H1 (cell line): ENCODE measurements at regions not wholly inside any gene's neighbourhood (a gene's known extent, or its start where the extent isn't known, plus 50 kb on each side); places are given as distances from the start of the nearest gene placed in this dataset.

ENCODE experiments used
- CTCF ChIA-PET: fragments of 300-600 bp; sonication (Branson Sonifier 250); formaldehyde crosslinking; loops from one replicate; lab custom pipeline; 2021; ENCODE audit not compliant: partially characterized antibody; lab: Charles Lee
- POLR2A ChIA-PET: fragments of 300-600 bp; sonication (Branson Sonifier 250); formaldehyde crosslinking; loops from one replicate; lab custom pipeline; 2021; ENCODE audit warnings: inconsistent platforms; ENCODE audit not compliant: partially characterized antibody; lab: Charles Lee
- DNase-seq, 2 experiments: peaks; one replicate each; pipeline versions ENCODE4 v3.0.0 to v3.0.0-alpha.2; 2010 to 2022; ENCODE audit warnings: low spot score in 2 of 2, low read depth in 1 of 2, mixed read lengths in 1 of 2
- FAIRE-seq: peaks from 2 replicates; lab custom pipeline; 2011; peaks lifted over from hg19 to GRCh38; lab: Jason Lieb, UNC
- H2AFZ ChIP-seq: 2 replicates; pipeline ENCODE4 v1.8.1; 2012; ENCODE audit warnings: low read length, inconsistent platforms
- H2AK5ac ChIP-seq: 2 replicates; pipeline ENCODE4 v1.6.1; 2013; ENCODE audit warnings: low read depth, low read length
- H2BK120ac ChIP-seq: replicated peaks from 2 replicates; pipeline ENCODE3; 2013; ENCODE audit warnings: low read depth, low read length, inconsistent platforms
- H2BK12ac ChIP-seq: 2 replicates; pipeline ENCODE4 v1.6.1; 2013; ENCODE audit warnings: low read depth, low read length
- H2BK15ac ChIP-seq: 2 replicates; pipeline ENCODE4 v1.6.1; 2013; ENCODE audit warnings: low read length
- H2BK20ac ChIP-seq: 2 replicates; pipeline ENCODE4 v1.6.1; 2013; ENCODE audit warnings: low read length
- H2BK5ac ChIP-seq: 2 replicates; pipeline ENCODE4 v1.6.1; 2013; ENCODE audit warnings: low read depth, low read length
- H3K14ac ChIP-seq: 2 replicates; pipeline ENCODE4 v1.6.1; 2013; ENCODE audit warnings: inconsistent platforms; ENCODE audit not compliant: insufficient read length
- H3K18ac ChIP-seq: 2 replicates; pipeline ENCODE4 v1.6.1; 2013; ENCODE audit warnings: low read length; ENCODE audit errors: extremely low read depth
- H3K23ac ChIP-seq: 2 replicates; pipeline ENCODE4 v1.6.1; 2013; ENCODE audit warnings: inconsistent platforms; ENCODE audit not compliant: insufficient read length
- H3K23me2 ChIP-seq: 2 replicates; pipeline ENCODE4 v1.6.1; 2013; ENCODE audit warnings: low read depth, low read length
- H3K27ac ChIP-seq: 2 replicates; pipeline ENCODE4 v1.6.1; 2011; ENCODE audit warnings: low read depth, low read length, inconsistent platforms
- H3K27me3 ChIP-seq, 4 experiments: replicated peaks in 1 of 4; 1 replicate in 1 of 4; 2 replicates in 3 of 4; pipeline versions ENCODE4 v1.6.1 to v1.8.1; 2011 to 2013; ENCODE audit warnings: low read length in 3 of 4, mild to moderate bottlenecking in 3 of 4, inconsistent platforms in 2 of 4, mixed read lengths in 2 of 4, moderate library complexity in 1 of 4; ENCODE audit not compliant: control insufficient read depth in 3 of 4, insufficient read depth in 3 of 4; ENCODE audit errors: extremely low read depth in 1 of 4
- H3K36me3 ChIP-seq, 4 experiments: 2 replicates each; pipeline versions ENCODE4 v1.6.1 to v1.8.1; 2011 to 2013; ENCODE audit warnings: mild to moderate bottlenecking in 4 of 4, low read length in 3 of 4, moderate library complexity in 2 of 4, control low read depth in 1 of 4, inconsistent platforms in 1 of 4; ENCODE audit not compliant: insufficient read depth in 4 of 4, control insufficient read depth in 2 of 4
- H3K4ac ChIP-seq: replicated peaks from 2 replicates; pipeline ENCODE3; 2013; ENCODE audit warnings: low read length, low read depth, mixed read lengths, inconsistent platforms; ENCODE audit not compliant: insufficient read length
- H3K4me1 ChIP-seq, 4 experiments: replicated peaks in 1 of 4; 1 replicate in 1 of 4; 2 replicates in 3 of 4; pipeline versions ENCODE4 v1.6.1 to v1.8.1; 2011 to 2013; ENCODE audit warnings: low read length in 3 of 4, inconsistent platforms in 2 of 4, mixed read lengths in 1 of 4; ENCODE audit not compliant: insufficient read depth in 4 of 4, control insufficient read depth in 3 of 4
- H3K4me2 ChIP-seq, 2 experiments: 2 replicates each; pipeline versions ENCODE4 v1.6.1 to v1.8.1; 2011 to 2013; ENCODE audit warnings: low read depth in 2 of 2, low read length in 2 of 2, control low read depth in 1 of 2, inconsistent platforms in 1 of 2, mild to moderate bottlenecking in 1 of 2; ENCODE audit not compliant: insufficient read depth in 1 of 2
- H3K4me3 ChIP-seq, 4 experiments: fragments of 200-600, 300-600 bp in 1 of 4; sonication (generic), shearing (Covaris generic), sonication (Bioruptor Twin) in 1 of 4; 2 replicates each; pipeline versions ENCODE4 v1.5.1 to v1.8.1; 2011 to 2016; ENCODE audit warnings: low read length in 4 of 4, low read depth in 3 of 4, control low read depth in 2 of 4, inconsistent platforms in 2 of 4, mild to moderate bottlenecking in 2 of 4, mixed read lengths in 1 of 4, moderate library complexity in 1 of 4; ENCODE audit not compliant: insufficient read depth in 2 of 4; ENCODE audit errors: extremely low read depth in 1 of 4
- H3K56ac ChIP-seq: replicated peaks from 2 replicates; pipeline ENCODE3; 2013; ENCODE audit warnings: low read depth, mild to moderate bottlenecking, mixed read lengths, low read length, inconsistent platforms; ENCODE audit not compliant: insufficient read length
- H3K79me1 ChIP-seq: 2 replicates; pipeline ENCODE4 v1.6.1; 2013; ENCODE audit warnings: low read depth, low read length, control low read depth
- H3K79me2 ChIP-seq, 2 experiments: 2 replicates each; pipeline versions ENCODE4 v1.6.1 to v1.8.1; 2012 to 2013; ENCODE audit warnings: low read length in 2 of 2, mild to moderate bottlenecking in 2 of 2, inconsistent platforms in 1 of 2; ENCODE audit not compliant: insufficient read depth in 2 of 2, control insufficient read depth in 1 of 2
- H3K9ac ChIP-seq, 4 experiments: replicated peaks in 1 of 4; 1 replicate in 1 of 4; 2 replicates in 3 of 4; pipeline versions ENCODE4 v1.6.1 to v1.8.1; 2011 to 2013; ENCODE audit warnings: low read depth in 3 of 4, low read length in 3 of 4, control low read depth in 2 of 4, mild to moderate bottlenecking in 2 of 4, moderate library complexity in 2 of 4, inconsistent platforms in 1 of 4; ENCODE audit errors: extremely low read depth in 1 of 4
- H3K9me3 ChIP-seq, 2 experiments: 2 replicates each; pipeline versions ENCODE4 v1.6.1 to v1.8.1; 2012 to 2013; ENCODE audit warnings: mild to moderate bottlenecking in 2 of 2, moderate library complexity in 2 of 2, control low read depth in 1 of 2, inconsistent platforms in 1 of 2, low read depth in 1 of 2, low read length in 1 of 2, mixed read lengths in 1 of 2; ENCODE audit not compliant: insufficient read depth in 2 of 2
- H4K20me1 ChIP-seq, 2 experiments: replicated peaks in 1 of 2; 2 replicates each; pipeline versions ENCODE3 to v1.8.1; 2011 to 2013; ENCODE audit warnings: inconsistent platforms in 2 of 2, low read length in 2 of 2, mild to moderate bottlenecking in 1 of 2; ENCODE audit not compliant: insufficient read depth in 2 of 2, control insufficient read depth in 1 of 2
- H4K5ac ChIP-seq: 2 replicates; pipeline ENCODE4 v1.6.1; 2013; ENCODE audit warnings: low read length, low read depth, mixed read lengths, inconsistent platforms; ENCODE audit not compliant: insufficient read length
- H4K8ac ChIP-seq: 2 replicates; pipeline ENCODE4 v1.8.0; 2013; ENCODE audit warnings: mild to moderate bottlenecking, moderate library complexity, low read length, inconsistent platforms; ENCODE audit not compliant: insufficient read depth; ENCODE audit errors: extremely low read depth
- H4K91ac ChIP-seq: replicated peaks from 2 replicates; pipeline ENCODE3; 2013; ENCODE audit warnings: low read length, mixed read lengths, inconsistent platforms; ENCODE audit not compliant: insufficient read length
- HDAC2 ChIP-seq, 2 experiments: fragments of 300-600 bp in 1 of 2; sonication (generic) in 1 of 2; IDR thresholded peaks; 2 replicates each; pipeline ENCODE4 v1.6.1; 2011 to 2012; ENCODE audit warnings: low read depth in 2 of 2, low read length in 2 of 2, mild to moderate bottlenecking in 2 of 2, moderate library complexity in 2 of 2, borderline replicate concordance in 1 of 2, inconsistent platforms in 1 of 2
- KDM4A ChIP-seq: IDR thresholded peaks from one replicate; pipeline ENCODE4 v1.7.1; 2012; ENCODE audit warnings: low read depth, mild to moderate bottlenecking, moderate library complexity, low read length, inconsistent platforms; ENCODE audit not compliant: severe bottlenecking
- NANOG ChIP-seq: IDR thresholded peaks from 2 replicates; pipeline ENCODE4 v1.6.1; 2011; ENCODE audit warnings: low read length, low read depth, mild to moderate bottlenecking, inconsistent platforms; ENCODE audit not compliant: insufficient read depth, poor library complexity, severe bottlenecking
- TAF7 ChIP-seq: optimal IDR thresholded peaks from 2 replicates; pipeline ENCODE3; 2011; ENCODE audit warnings: low read depth, mild to moderate bottlenecking, inconsistent platforms, low read length, moderate library complexity, borderline replicate concordance
- WGBS, 2 experiments: shearing (Covaris generic) in 1 of 2; methylation state at CpG; one replicate each; pipeline versions ENCODE4 v1.1.6 to v1.1.7; 2013 to 2015; ENCODE audit warnings: low lambda C conversion rate in 2 of 2, mixed read lengths in 2 of 2, inconsistent platforms in 1 of 2, low coverage in 1 of 2, missing lambda C conversion rate in 1 of 2; ENCODE audit not compliant: insufficient replicate concordance in 2 of 2, insufficient coverage in 1 of 2, insufficient read length in 1 of 2; ENCODE audit errors: extremely low coverage in 1 of 2, missing lambda C conversion rate in 1 of 2; 5-methylcytosine and 5-hydroxymethylcytosine counted together

DNA sequence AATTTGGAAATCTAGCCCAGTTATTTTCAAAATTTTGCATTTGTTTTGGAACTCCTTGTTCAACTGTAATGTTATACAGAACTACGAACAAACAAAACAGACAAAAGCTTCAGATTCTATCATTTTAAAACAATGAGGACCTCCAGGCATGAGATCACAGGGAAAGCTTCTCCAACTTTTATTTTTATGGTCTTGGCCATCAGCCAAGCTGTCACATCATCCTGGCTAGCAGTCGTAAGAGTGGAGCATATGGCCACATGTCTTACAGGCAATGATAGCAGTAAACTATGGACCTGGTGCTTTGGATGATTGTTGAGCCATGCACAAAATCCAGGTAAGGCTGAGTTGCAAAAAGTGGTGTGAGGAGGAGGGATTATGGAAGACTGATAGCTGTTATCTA, 299.6 kb downstream of the LMX1A start:
- WGBS, 2 experiments, result 90% methylated on average over 2 of the region's 2 CpGs; no CpG with 5 or more reads in 1 of the 2 experiments
- Histone ChIP-seq H3K23ac (no peak overlapping the region), H3K18ac (no peak overlapping the region), H3K79me1 (no peaks in the 10 kb centered on the region), H4K91ac (no peak overlapping the region), H2AFZ (no peak overlapping the region), H3K9ac (no peak overlapping the region), H3K27ac (no peak overlapping the region), H4K20me1 (no peaks in the 10 kb centered on the region), H2BK15ac (no peak overlapping the region), H2BK5ac (no peak overlapping the region), H3K56ac (no peak overlapping the region), H3K14ac (no peak overlapping the region), H4K8ac (no peak overlapping the region), H3K4me2 (no peak overlapping the region), H3K4me3 (no peak overlapping the region), H2BK12ac (no peak overlapping the region), H3K9me3 (no peaks in the 10 kb centered on the region), H3K23me2 (no peaks in the 10 kb centered on the region; the same call in none of the 2 replicates), H3K4me1 (peaks cover 0 to 6% (median 1%) of the 10 kb centered on the region in 4 experiments; a peak in 3 of 7 replicates), H3K4ac (no peak overlapping the region), H3K27me3 (peaks cover 3 to 12% (median 7%) of the 10 kb centered on the region in 4 experiments; a peak in 6 of 7 replicates), H2BK20ac (no peak overlapping the region), H3K79me2 (no peaks in the 10 kb centered on the region), H2BK120ac (no peak overlapping the region), H4K5ac (no peak overlapping the region), H3K36me3 (no peaks in the 10 kb centered on the region), H2AK5ac (no peak overlapping the region)
- TF ChIP-seq HDAC2 (IDR thresholded peaks at IDR 0.05; ENCODE audit: borderline replicate concordance in 1 of 2, low read depth in 2 of 2, low read length in 2 of 2) (no peak), KDM4A (no peak), TAF7 (no peak), NANOG (no peak)
- FAIRE-seq, result no peak
- CTCF ChIA-PET, result interaction anchor here (2.2 kb wide), 1 partner anchor 10 kb away, joined by 6 read pairs; no protein-coding TSS in a partner anchor
- no peak for DNase-seq
- POLR2A ChIA-PET, result no interaction called here
